Left renal pelvis (tissue), 4 donors: ENCODE measurements at regions not wholly inside any gene's neighbourhood (a gene's known extent, or its start where the extent isn't known, plus 50 kb on each side); places are given as distances from the start of the nearest gene placed in this dataset.

Source experiments
- DNase-seq, 4 donors: peaks; one replicate each; pipeline ENCODE4 v3.0.0-alpha.2; 2013; ENCODE audit warnings: low read depth in 4 of 4, low spot score in 3 of 4

- no peak for DNase-seq
Measured at GRCh38 chr9:99606957-99607356, 214.7 kb upstream of the NR4A3 start.

- DNase-seq: no peak
Measured at GRCh38 chr9:99607842-99608448, 213.7 kb upstream of the NR4A3 start.

- no peak for DNase-seq
Measured at GRCh38 chr9:99614341-99614740, 207.3 kb upstream of the NR4A3 start.

GRCh38 chr9:99621040-99621439, 200.6 kb upstream of the NR4A3 start:
- DNase-seq: no peak

- no peak for DNase-seq
Measured at GRCh38 chr9:99622679-99623078, 199.0 kb upstream of the NR4A3 start.

- no peak for DNase-seq
Measured at GRCh38 chr9:99623780-99624364, 197.8 kb upstream of the NR4A3 start.

- DNase-seq: no peak
Measured at GRCh38 chr9:99624499-99625233, 197.0 kb upstream of the NR4A3 start.

GRCh38 chr9:99626426-99626825, 195.3 kb upstream of the NR4A3 start:
- no peak for DNase-seq

- no peak for DNase-seq
Measured at GRCh38 chr9:99628285-99628684, 193.4 kb upstream of the NR4A3 start.

- no peak for DNase-seq
Measured at GRCh38 chr9:99628849-99629620, 192.7 kb upstream of the NR4A3 start.

GRCh38 chr9:99632349-99633038, 189.2 kb upstream of the NR4A3 start:
- DNase-seq: no peak

- DNase-seq: no peak
Measured at GRCh38 chr9:99633265-99633664, 188.4 kb upstream of the NR4A3 start.

- no peak for DNase-seq
Measured at GRCh38 chr9:99634186-99634585, 187.5 kb upstream of the NR4A3 start.

- DNase-seq: no peak
Measured at GRCh38 chr9:99635032-99635431, 186.7 kb upstream of the NR4A3 start.

GRCh38 chr9:99637641-99638040, 184.0 kb upstream of the NR4A3 start:
- no peak for DNase-seq

- DNase-seq: no peak
Measured at GRCh38 chr9:99638971-99639370, 182.7 kb upstream of the NR4A3 start.

- no peak for DNase-seq
Measured at GRCh38 chr9:99647604-99648003, 174.1 kb upstream of the NR4A3 start.

GRCh38 chr9:99650187-99650874, 171.4 kb upstream of the NR4A3 start:
- no peak for DNase-seq

GRCh38 chr9:99660191-99660636, 161.5 kb upstream of the NR4A3 start:
- DNase-seq: no peak

- DNase-seq: no peak
Measured at GRCh38 chr9:99663297-99663696, 158.4 kb upstream of the NR4A3 start.
